Activated CD4-positive, alpha-beta T cell treated with anti-CD3 and anti-CD28 coated beads, Interleukin-2, Interleukin-4, amounts not matched to agents 100 ng/mL and 50 ng/mL, durations not matched to agents 16 hours and 8 hours (primary cell): ENCODE measurements at regions not wholly inside any gene's neighbourhood (a gene's known extent, or its start where the extent isn't known, plus 50 kb on each side); places are given as distances from the start of the nearest gene placed in this dataset.

Experiments
- DNase-seq: peaks from one replicate; pipeline ENCODE4 v3.0.0-alpha.2; 2020; ENCODE audit warnings: low spot score

DNA sequence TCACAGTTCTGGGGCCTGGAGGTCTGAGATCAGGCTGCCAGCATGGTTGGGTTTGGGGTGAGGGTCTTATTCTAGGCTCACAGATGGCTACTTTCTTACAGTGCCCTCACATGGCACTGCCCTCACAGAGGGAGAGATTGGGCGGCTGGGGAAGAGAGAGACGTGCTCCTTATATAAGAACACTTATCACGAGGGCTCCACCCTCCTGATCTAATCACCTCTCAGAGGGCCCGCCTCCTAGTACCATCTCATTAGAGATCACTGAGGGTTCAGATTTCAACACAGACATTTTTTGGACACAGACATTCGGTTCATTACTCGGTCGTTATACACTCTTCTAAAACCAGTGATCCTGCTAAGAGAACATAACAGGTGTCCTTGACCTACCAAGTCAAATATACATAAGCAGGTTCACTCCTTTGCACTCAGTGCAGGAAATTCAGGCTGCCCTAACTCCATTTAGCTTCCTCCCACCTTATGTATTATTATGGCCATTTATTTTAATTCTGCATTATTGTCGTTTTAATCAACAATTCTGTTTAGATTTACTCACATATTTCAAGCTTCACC lies 121.7 kb downstream of the ICE1 start:
- DNase-seq: no peak

DNA sequence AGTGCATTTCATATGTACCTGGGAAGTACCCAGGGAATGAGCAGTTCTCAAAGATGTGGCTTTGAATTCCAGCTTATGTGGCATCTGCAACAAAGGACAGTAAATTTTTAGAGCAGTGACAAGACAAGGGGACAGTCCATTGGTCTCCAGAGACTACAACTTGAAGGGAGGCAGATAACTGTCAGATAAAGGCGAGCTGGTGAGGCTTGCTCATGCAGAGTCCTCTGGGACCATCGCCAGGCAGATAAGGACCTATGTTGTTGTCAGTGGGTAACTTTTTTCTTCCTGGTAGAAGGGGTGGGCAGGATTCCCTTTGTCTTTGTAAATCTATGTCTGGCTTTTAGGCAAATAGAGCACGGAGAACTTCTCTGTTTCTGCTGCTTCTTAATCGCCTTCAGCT lies 120.2 kb downstream of the ICE1 start:
- DNase-seq: no peak

DNA sequence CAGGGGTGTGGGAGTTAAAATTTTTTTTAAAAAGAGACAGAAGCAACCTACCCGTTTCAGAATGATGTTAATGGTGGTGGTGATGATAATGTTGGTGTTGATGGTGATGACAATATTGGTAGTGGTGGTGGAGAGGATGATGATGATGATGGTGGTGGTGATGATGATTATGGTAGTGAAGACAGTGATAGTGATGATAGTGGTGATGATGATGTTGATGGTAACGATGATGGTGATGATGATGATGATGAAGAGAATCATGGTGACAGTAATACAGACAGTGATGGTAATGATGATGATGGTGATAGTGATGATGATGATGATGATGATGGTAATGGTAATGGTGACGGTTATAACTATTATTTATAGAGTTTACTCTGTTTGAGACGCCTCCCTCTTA lies 117.6 kb downstream of the ICE1 start:
- DNase-seq: no peak
